ENCODE measurements at regions not wholly inside any gene's neighbourhood (a gene's known extent, or its start where the extent isn't known, plus 50 kb on each side); places are given as distances from the start of the nearest gene placed in this dataset.
"Not testable (repeated sequence)": the region's sequence is repeated elsewhere in the genome, so short reads cannot be mapped to it uniquely, and the experiment has no call there.

- no peaks in the 10 kb centered on the region for H3K4me1 Mint-ChIP-seq (ENCODE audit: unreplicated experiment)
- no peak for TF ChIP-seq CTCF (IDR thresholded peaks at IDR 0.05; ENCODE audit: unreplicated experiment)
These were observed 1233.1 kb downstream of the OTOL1 start for GRCh38 chr3:162729686-162730085.

GRCh38 chr3:162731961-162732360 is 1235.4 kb downstream of the OTOL1 start:
- H3K27ac Mint-ChIP-seq (ENCODE audit: unreplicated experiment); H3K36me3 Mint-ChIP-seq (ENCODE audit: low read depth, unreplicated experiment); H3K4me3 Mint-ChIP-seq (ENCODE audit: unreplicated experiment); H3K4me1 Mint-ChIP-seq (ENCODE audit: unreplicated experiment); DNase-seq (ENCODE audit: low spot score); H3K27me3 Mint-ChIP-seq (ENCODE audit: unreplicated experiment); H3K9me3 Mint-ChIP-seq (ENCODE audit: unreplicated experiment): not testable (repeated sequence)

More at GRCh38 chr3:162729686-162730085, 1233.1 kb downstream of the OTOL1 start:
- no peak overlapping the region for H3K4me3 Mint-ChIP-seq (ENCODE audit: unreplicated experiment)
- peaks cover 1% of the 10 kb centered on the region for H3K27me3 Mint-ChIP-seq (ENCODE audit: unreplicated experiment)
- H3K36me3 Mint-ChIP-seq (ENCODE audit: low read depth, unreplicated experiment), result no peaks in the 10 kb centered on the region
- H3K27ac Mint-ChIP-seq (ENCODE audit: unreplicated experiment), result no peak overlapping the region
- H3K9me3 Mint-ChIP-seq (ENCODE audit: unreplicated experiment), result no peaks in the 10 kb centered on the region
- DNase-seq (ENCODE audit: low spot score), result no peak

DNA sequence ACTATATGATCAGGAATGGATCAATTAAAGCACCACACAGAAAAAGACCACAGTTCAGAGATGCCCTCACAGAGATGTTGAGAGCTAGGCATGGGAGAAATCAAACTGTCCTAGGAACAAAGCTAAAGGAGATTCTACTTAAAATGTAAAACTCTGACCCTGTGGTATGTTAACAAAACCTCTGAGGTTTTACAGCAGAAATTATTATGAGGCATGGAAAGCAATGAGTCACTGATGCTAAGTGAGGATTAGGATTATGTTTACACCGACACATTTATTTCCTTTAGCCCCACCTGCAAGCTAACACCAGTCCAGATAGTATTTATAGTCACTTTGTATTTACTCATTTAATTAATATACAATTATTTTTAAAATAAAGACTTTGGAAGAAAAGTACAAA is 1242.2 kb downstream of the OTOL1 start:
- H3K4me1 Mint-ChIP-seq (ENCODE audit: unreplicated experiment), result peaks cover 5% of the 10 kb centered on the region
- no peak for DNase-seq (ENCODE audit: low spot score)
- no peak overlapping the region for H3K4me3 Mint-ChIP-seq (ENCODE audit: unreplicated experiment)
- no peaks in the 10 kb centered on the region for H3K27me3 Mint-ChIP-seq (ENCODE audit: unreplicated experiment)
- no peak overlapping the region for H3K27ac Mint-ChIP-seq (ENCODE audit: unreplicated experiment)
- no peak for TF ChIP-seq CTCF (IDR thresholded peaks at IDR 0.05; ENCODE audit: unreplicated experiment)
- no peaks in the 10 kb centered on the region for H3K36me3 Mint-ChIP-seq (ENCODE audit: low read depth, unreplicated experiment)
- no peaks in the 10 kb centered on the region for H3K9me3 Mint-ChIP-seq (ENCODE audit: unreplicated experiment)

GRCh38 chr3:162740941-162741596 is 1244.5 kb downstream of the OTOL1 start:
- Mint-ChIP-seq H3K4me3 (ENCODE audit: unreplicated experiment) (no peak overlapping the region), H3K4me1 (ENCODE audit: unreplicated experiment) (peaks cover 5% of the 10 kb centered on the region), H3K27ac (ENCODE audit: unreplicated experiment) (peak overlapping the region; percentile 28), H3K9me3 (ENCODE audit: unreplicated experiment) (no peaks in the 10 kb centered on the region), H3K36me3 (ENCODE audit: low read depth, unreplicated experiment) (no peaks in the 10 kb centered on the region), H3K27me3 (ENCODE audit: unreplicated experiment) (no peaks in the 10 kb centered on the region)
- no peak for DNase-seq (ENCODE audit: low spot score)
- TF ChIP-seq CTCF (IDR thresholded peaks at IDR 0.05; ENCODE audit: unreplicated experiment), result no peak

- no peaks in the 10 kb centered on the region for H3K9me3 Mint-ChIP-seq (ENCODE audit: unreplicated experiment)
- no peak overlapping the region for H3K27ac Mint-ChIP-seq (ENCODE audit: unreplicated experiment)
- no peak overlapping the region for H3K4me3 Mint-ChIP-seq (ENCODE audit: unreplicated experiment)
- no peaks in the 10 kb centered on the region for H3K36me3 Mint-ChIP-seq (ENCODE audit: low read depth, unreplicated experiment)
- no peak for TF ChIP-seq CTCF (IDR thresholded peaks at IDR 0.05; ENCODE audit: unreplicated experiment)
- DNase-seq (ENCODE audit: low spot score), result no peak
- H3K27me3 Mint-ChIP-seq (ENCODE audit: unreplicated experiment), result no peaks in the 10 kb centered on the region
- H3K4me1 Mint-ChIP-seq (ENCODE audit: unreplicated experiment), result peaks cover 5% of the 10 kb centered on the region
These were observed 1245.6 kb downstream of the OTOL1 start for GRCh38 chr3:162742159-162742717.
